ENCODE measurements at regions not wholly inside any gene's neighbourhood (a gene's known extent, or its start where the extent isn't known, plus 50 kb on each side); places are given as distances from the start of the nearest gene placed in this dataset.
"Not testable (repeated sequence)": the region's sequence is repeated elsewhere in the genome, so short reads cannot be mapped to it uniquely, and the experiment has no call there.

DNA sequence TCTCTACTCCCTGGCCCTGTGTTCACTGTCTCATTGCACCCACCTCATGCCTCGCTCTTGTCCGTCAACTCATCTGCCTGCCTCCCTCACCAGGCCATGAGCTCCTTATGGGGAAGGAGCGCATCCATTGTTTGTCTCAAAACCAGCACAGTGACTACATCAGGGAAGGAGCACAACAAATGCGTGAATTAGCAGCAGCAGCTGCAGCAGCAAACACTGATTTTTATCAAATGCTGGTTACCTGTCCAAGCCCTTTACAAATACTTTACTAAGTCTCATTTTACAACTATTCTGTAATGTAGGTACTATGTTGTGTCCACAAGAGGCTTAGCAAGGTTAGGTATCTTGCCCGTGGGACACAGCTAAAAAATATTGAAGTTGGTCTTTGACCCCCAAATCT is 85.9 kb upstream of the PLET1 start:
- TF ChIP-seq, protein P1, sequence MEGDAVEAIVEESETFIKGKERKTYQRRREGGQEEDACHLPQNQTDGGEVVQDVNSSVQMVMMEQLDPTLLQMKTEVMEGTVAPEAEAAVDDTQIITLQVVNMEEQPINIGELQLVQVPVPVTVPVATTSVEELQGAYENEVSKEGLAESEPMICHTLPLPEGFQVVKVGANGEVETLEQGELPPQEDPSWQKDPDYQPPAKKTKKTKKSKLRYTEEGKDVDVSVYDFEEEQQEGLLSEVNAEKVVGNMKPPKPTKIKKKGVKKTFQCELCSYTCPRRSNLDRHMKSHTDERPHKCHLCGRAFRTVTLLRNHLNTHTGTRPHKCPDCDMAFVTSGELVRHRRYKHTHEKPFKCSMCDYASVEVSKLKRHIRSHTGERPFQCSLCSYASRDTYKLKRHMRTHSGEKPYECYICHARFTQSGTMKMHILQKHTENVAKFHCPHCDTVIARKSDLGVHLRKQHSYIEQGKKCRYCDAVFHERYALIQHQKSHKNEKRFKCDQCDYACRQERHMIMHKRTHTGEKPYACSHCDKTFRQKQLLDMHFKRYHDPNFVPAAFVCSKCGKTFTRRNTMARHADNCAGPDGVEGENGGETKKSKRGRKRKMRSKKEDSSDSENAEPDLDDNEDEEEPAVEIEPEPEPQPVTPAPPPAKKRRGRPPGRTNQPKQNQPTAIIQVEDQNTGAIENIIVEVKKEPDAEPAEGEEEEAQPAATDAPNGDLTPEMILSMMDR (IDR thresholded peaks at IDR 0.05): no peak
- no peaks in the 10 kb centered on the region for H3K27me3 ChIP-seq
- no peaks in the 10 kb centered on the region for H3K4me1 ChIP-seq
- H3K9me3 ChIP-seq: no peaks in the 10 kb centered on the region
- no peaks in the 10 kb centered on the region for H3K36me3 ChIP-seq
- no peak for DNase-seq (ENCODE audit: low spot score)
- H3K4me3 ChIP-seq: no peak overlapping the region
- no peak overlapping the region for H3K27ac ChIP-seq

DNA sequence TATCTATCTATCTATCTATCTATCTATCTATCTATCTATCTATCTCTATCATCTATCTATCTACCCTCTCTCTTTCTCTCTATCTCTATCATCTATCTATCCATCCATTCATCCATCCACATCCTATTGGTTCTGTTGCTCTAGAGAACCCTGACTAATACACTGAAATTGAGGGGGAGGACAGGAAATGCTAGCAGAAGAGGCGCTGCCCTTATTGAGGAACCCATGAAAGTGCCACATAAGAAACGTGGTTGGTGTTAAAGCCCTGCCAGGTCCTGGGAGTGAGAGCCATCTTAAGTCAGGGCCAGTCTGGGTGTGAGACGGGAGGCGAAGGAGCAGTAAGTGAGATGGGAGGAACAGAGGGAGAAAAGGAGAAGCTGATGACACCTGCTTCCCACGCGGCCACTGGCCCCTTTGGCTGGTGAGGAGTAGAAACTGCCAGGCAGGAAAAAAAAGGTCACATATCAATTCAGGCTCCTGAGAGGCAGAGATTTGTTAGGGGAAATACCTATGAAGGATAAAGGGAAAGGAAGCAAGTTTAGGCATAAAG is 87.9 kb upstream of the PLET1 start:
- no peaks in the 10 kb centered on the region for H3K27me3 ChIP-seq
- H3K9me3 ChIP-seq: no peaks in the 10 kb centered on the region
- no peak overlapping the region for H3K4me3 ChIP-seq
- no peak overlapping the region for H3K27ac ChIP-seq
- no peaks in the 10 kb centered on the region for H3K4me1 ChIP-seq
- TF ChIP-seq, protein P1 (IDR thresholded peaks at IDR 0.05): no peak
- no peaks in the 10 kb centered on the region for H3K36me3 ChIP-seq
- peak; percentile 21 for DNase-seq (ENCODE audit: low spot score)

DNA sequence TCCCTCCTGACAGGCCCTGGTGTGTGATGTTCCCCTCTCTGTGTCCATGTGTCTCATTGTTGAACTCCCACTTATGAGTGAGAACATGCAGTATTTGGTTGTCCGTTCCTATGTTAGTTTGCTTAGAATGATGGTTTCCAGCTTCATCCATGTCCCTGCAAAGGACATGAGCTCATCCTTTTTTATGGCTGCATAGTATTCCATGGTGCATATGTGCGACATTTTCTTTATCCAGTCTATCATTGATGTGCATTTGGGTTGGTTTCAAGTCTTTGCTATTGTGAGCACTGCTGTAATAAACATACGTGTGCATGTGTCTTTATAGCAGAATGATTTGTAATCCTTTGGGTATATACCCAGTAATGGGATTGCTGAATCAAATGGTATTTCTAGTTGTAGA is 90.8 kb upstream of the PLET1 start:
- not testable (repeated sequence) for H3K36me3 ChIP-seq
- peaks cover 0 to 12% of the 10 kb centered on the region in 2 donors for H3K4me1 ChIP-seq

DNA sequence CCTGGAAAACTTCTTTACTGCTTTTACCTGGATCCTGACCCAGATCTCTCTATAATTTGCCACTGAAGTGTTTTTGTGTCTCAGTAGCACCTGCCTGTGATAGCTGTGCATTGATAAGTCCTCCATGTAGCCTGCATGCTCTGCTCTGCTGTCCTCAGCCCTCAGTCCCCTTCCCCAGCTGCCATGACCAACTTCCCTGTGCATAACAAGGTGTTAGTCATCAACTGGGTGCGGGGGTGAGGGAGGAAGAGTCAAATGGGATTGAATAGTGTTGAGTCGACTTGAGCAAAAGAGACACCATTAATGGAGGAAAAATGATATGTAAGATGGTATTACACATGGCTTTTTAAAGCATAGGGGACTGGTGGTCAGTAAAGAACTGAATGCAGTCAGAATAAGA is 92.2 kb upstream of the PLET1 start:
- H3K4me1 ChIP-seq: peaks cover 0 to 12% of the 10 kb centered on the region in 2 donors
- no peak overlapping the region for H3K4me3 ChIP-seq
- TF ChIP-seq, protein P1 (IDR thresholded peaks at IDR 0.05): no peak
- H3K27ac ChIP-seq: no peak overlapping the region
- H3K36me3 ChIP-seq: no peaks in the 10 kb centered on the region
- no peaks in the 10 kb centered on the region for H3K9me3 ChIP-seq
- no peaks in the 10 kb centered on the region for H3K27me3 ChIP-seq
- no peak for DNase-seq (ENCODE audit: low spot score)

More for the DNA sequence above, 90.8 kb upstream of the PLET1 start:
- H3K27me3 ChIP-seq; H3K9me3 ChIP-seq; H3K4me3 ChIP-seq; H3K27ac ChIP-seq; DNase-seq (ENCODE audit: low spot score): not testable (repeated sequence)

DNA sequence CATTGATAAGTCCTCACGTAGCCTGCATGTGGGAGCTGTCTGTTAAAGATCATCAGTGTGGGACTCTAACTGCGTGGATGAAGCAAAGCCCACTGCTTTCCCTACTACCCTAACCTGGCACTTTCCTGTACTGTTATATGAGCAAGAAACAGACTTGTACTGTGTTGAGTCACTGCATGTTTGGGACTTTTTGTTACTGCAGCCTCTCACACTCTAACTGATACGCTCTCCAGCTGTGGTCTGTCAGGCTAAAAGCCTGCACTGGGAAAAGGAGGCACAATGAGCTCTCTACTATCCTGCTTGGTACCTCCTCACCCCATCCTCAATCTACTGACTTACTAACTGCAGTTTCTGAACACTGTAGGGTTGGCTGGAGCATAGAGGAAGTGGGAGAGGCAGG is 93.7 kb upstream of the PLET1 start:
- DNase-seq (ENCODE audit: low spot score): no peak
- Histone ChIP-seq H3K27ac (no peak overlapping the region), H3K4me1 (peaks cover 0 to 12% of the 10 kb centered on the region in 2 donors), H3K9me3 (no peaks in the 10 kb centered on the region), H3K4me3 (no peak overlapping the region), H3K27me3 (no peaks in the 10 kb centered on the region), H3K36me3 (no peaks in the 10 kb centered on the region)
- TF ChIP-seq, protein P1 (IDR thresholded peaks at IDR 0.05): no peak

DNA sequence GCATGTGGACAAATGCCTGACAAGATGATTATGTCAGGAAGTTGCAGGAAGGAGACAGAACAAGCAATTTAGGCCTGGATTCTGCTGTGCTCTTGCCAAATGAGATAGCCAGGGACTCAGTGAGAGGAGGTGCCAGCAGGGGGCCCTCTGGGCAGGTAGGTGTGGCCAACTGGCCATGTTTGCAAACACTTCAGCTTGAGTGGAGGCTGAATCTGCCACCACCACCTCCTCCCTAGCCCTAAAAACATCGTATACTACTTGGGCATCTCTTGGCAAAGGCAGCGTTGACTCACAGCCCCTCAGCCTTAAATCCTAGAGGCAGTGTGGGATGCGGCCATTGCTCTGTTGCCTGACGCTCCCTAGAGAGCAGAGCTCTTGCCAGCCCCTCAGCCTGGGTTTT is 95.1 kb upstream of the PLET1 start:
- Histone ChIP-seq H3K9me3 (no peaks in the 10 kb centered on the region), H3K4me1 (peaks cover 0 to 12% of the 10 kb centered on the region in 2 donors), H3K36me3 (no peaks in the 10 kb centered on the region), H3K27ac (peak overlapping the region in 1 of 2 donors; percentile 30), H3K27me3 (no peaks in the 10 kb centered on the region), H3K4me3 (no peak overlapping the region)
- no peak for DNase-seq (ENCODE audit: low spot score)
- TF ChIP-seq, protein P1 (IDR thresholded peaks at IDR 0.05): peak in 1 of 2 donors; percentile 52
